ENCODE measurements at regions not wholly inside any gene's neighbourhood (a gene's known extent, or its start where the extent isn't known, plus 50 kb on each side); places are given as distances from the start of the nearest gene placed in this dataset.

DNA sequence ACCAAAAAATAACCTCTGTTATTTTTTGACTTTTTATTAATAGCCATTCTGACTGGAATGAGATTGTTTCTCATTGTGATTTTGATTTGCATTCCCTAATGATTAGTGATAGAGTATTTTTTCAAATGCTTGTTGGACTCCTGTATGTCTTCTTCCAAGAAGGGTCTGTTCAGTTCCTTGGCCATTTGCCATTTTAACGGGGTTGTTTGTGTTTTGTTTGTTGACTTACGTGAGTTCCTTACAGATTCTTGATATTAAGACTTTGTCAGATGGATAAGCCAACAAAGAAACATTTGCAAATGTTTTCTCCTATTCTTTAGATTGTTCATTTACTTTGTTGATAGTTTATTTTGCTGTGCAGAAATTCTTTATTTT is 651.6 kb upstream of the LRFN5 start:
- TF ChIP-seq, protein P1, sequence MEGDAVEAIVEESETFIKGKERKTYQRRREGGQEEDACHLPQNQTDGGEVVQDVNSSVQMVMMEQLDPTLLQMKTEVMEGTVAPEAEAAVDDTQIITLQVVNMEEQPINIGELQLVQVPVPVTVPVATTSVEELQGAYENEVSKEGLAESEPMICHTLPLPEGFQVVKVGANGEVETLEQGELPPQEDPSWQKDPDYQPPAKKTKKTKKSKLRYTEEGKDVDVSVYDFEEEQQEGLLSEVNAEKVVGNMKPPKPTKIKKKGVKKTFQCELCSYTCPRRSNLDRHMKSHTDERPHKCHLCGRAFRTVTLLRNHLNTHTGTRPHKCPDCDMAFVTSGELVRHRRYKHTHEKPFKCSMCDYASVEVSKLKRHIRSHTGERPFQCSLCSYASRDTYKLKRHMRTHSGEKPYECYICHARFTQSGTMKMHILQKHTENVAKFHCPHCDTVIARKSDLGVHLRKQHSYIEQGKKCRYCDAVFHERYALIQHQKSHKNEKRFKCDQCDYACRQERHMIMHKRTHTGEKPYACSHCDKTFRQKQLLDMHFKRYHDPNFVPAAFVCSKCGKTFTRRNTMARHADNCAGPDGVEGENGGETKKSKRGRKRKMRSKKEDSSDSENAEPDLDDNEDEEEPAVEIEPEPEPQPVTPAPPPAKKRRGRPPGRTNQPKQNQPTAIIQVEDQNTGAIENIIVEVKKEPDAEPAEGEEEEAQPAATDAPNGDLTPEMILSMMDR (IDR thresholded peaks at IDR 0.05) = no peak
- TF ChIP-seq POLR2A (IDR thresholded peaks at IDR 0.05) (no peak), POLR2AphosphoS5 (IDR thresholded peaks at IDR 0.05; ENCODE audit: insufficient read depth in 1 of 2, low read depth in 1 of 2) (no peak)
